Esophagus squamous epithelium (tissue), 4 donors: ENCODE measurements at regions not wholly inside any gene's neighbourhood (a gene's known extent, or its start where the extent isn't known, plus 50 kb on each side); places are given as distances from the start of the nearest gene placed in this dataset.

ENCODE experiments used
- CTCF ChIP-seq, 6 experiments: fragments of 450-650 bp in 4 of 6; fragments of 200-600 bp in 2 of 6; sonication (generic) in 2 of 6; IDR thresholded peaks; one replicate each; pipeline ENCODE4 v1.5.1; 2016 to 2019; ENCODE audit warnings: antibody characterized with exemption in 6 of 6, mild to moderate bottlenecking in 4 of 6, moderate library complexity in 4 of 6
- POLR2A ChIP-seq, 4 donors: fragments of 450-650 bp; IDR thresholded peaks; one replicate each; pipeline ENCODE4 v1.6.1; 2017; ENCODE audit warnings: antibody characterized with exemption in 4 of 4, mild to moderate bottlenecking in 4 of 4, moderate library complexity in 3 of 4

GRCh38 chr3:76954412-76954811 lies 85.5 kb upstream of the ROBO2 start:
- TF ChIP-seq CTCF (IDR thresholded peaks at IDR 0.05) (no peak), POLR2A (IDR thresholded peaks at IDR 0.05) (no peak)
